ENCODE measurements at regions not wholly inside any gene's neighbourhood (a gene's known extent, or its start where the extent isn't known, plus 50 kb on each side); places are given as distances from the start of the nearest gene placed in this dataset.
"Not testable (repeated sequence)": the region's sequence is repeated elsewhere in the genome, so short reads cannot be mapped to it uniquely, and the experiment has no call there.

- H3K27me3 ChIP-seq (ENCODE audit: control insufficient read depth, low read length) = no peaks in the 10 kb centered on the region
- H3F3A ChIP-seq (ENCODE audit: control insufficient read depth, insufficient read depth) = no peaks in the 10 kb centered on the region
Measured at GRCh38 chr11:115610908-115611307, 106.7 kb upstream of the CADM1 start.

DNA sequence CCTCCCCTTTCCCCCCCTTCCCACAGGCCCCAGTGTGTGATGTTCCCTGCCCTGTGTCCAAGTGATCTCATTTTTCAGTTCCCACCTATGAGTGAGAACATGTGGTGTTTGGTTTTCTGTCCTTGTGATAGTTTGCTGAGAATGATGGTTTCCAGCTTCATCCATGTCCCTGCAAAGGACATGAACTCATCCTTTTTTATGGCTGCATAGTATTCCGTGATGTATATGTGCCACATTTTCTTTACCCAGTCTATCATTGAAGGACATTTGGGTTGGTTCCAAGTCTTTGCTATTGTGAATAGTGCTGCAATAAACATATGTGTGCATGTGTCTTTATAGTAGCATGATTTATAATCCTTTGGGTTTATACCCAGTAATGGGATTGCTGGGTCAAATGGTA lies 106.0 kb upstream of the CADM1 start:
- H3K27ac ChIP-seq (ENCODE audit: low read depth, low read length); H3K9me3 ChIP-seq (ENCODE audit: control insufficient read depth, insufficient read depth, low read length); H3F3A ChIP-seq (ENCODE audit: control insufficient read depth, insufficient read depth); H3K4me1 ChIP-seq (ENCODE audit: control insufficient read depth, low read length); H3K36me3 ChIP-seq (ENCODE audit: control insufficient read depth, low read length); H3K4me2 ChIP-seq (ENCODE audit: low read length); H3K4me3 ChIP-seq (ENCODE audit: low read length); H4K20me1 ChIP-seq (ENCODE audit: control insufficient read depth, insufficient read depth, low read depth, low read length); H3K27me3 ChIP-seq (ENCODE audit: control insufficient read depth, low read length); H3K79me2 ChIP-seq (ENCODE audit: control insufficient read depth, low read length); H3K9me2 ChIP-seq (replicated peaks; ENCODE audit: control insufficient read depth, low read length): not testable (repeated sequence)

More at GRCh38 chr11:115610908-115611307, 106.7 kb upstream of the CADM1 start:
- no peaks in the 10 kb centered on the region for H3K9me3 ChIP-seq (ENCODE audit: control insufficient read depth, insufficient read depth, low read length)
- H3K36me3 ChIP-seq (ENCODE audit: control insufficient read depth, low read length) = no peaks in the 10 kb centered on the region
- H3K4me3 ChIP-seq (ENCODE audit: low read length) = no peak overlapping the region
- no peaks in the 10 kb centered on the region for H3K79me2 ChIP-seq (ENCODE audit: control insufficient read depth, low read length)
- H3K4me2 ChIP-seq (ENCODE audit: low read length) = no peak overlapping the region
- no peaks in the 10 kb centered on the region for H4K20me1 ChIP-seq (ENCODE audit: control insufficient read depth, insufficient read depth, low read depth, low read length)
- no peaks in the 10 kb centered on the region for H3K4me1 ChIP-seq (ENCODE audit: control insufficient read depth, low read length)
- TF ChIP-seq, protein P1, sequence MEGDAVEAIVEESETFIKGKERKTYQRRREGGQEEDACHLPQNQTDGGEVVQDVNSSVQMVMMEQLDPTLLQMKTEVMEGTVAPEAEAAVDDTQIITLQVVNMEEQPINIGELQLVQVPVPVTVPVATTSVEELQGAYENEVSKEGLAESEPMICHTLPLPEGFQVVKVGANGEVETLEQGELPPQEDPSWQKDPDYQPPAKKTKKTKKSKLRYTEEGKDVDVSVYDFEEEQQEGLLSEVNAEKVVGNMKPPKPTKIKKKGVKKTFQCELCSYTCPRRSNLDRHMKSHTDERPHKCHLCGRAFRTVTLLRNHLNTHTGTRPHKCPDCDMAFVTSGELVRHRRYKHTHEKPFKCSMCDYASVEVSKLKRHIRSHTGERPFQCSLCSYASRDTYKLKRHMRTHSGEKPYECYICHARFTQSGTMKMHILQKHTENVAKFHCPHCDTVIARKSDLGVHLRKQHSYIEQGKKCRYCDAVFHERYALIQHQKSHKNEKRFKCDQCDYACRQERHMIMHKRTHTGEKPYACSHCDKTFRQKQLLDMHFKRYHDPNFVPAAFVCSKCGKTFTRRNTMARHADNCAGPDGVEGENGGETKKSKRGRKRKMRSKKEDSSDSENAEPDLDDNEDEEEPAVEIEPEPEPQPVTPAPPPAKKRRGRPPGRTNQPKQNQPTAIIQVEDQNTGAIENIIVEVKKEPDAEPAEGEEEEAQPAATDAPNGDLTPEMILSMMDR (IDR thresholded peaks at IDR 0.05; ENCODE audit: low read depth, low read length, poor library complexity, severe bottlenecking) = no peak
- TF ChIP-seq EZH2phosphoT487 (IDR thresholded peaks at IDR 0.05; ENCODE audit: borderline replicate concordance, low read length) = no peak
- no peaks in the 10 kb centered on the region for H3K9me2 ChIP-seq (replicated peaks; ENCODE audit: control insufficient read depth, low read length)
- no peak overlapping the region for H3K27ac ChIP-seq (ENCODE audit: low read depth, low read length)

- H3K4me3 ChIP-seq (ENCODE audit: low read length) = no peak overlapping the region
- TF ChIP-seq, protein P1 (IDR thresholded peaks at IDR 0.05; ENCODE audit: low read depth, low read length, poor library complexity, severe bottlenecking) = no peak
- TF ChIP-seq EZH2phosphoT487 (IDR thresholded peaks at IDR 0.05; ENCODE audit: borderline replicate concordance, low read length) = no peak
- H3K4me1 ChIP-seq (ENCODE audit: control insufficient read depth, low read length) = no peaks in the 10 kb centered on the region
- H4K20me1 ChIP-seq (ENCODE audit: control insufficient read depth, insufficient read depth, low read depth, low read length) = no peaks in the 10 kb centered on the region
- H3K27me3 ChIP-seq (ENCODE audit: control insufficient read depth, low read length) = no peaks in the 10 kb centered on the region
- H3K9me2 ChIP-seq (replicated peaks; ENCODE audit: control insufficient read depth, low read length) = no peaks in the 10 kb centered on the region
- H3K4me2 ChIP-seq (ENCODE audit: low read length) = no peak overlapping the region
- H3K36me3 ChIP-seq (ENCODE audit: control insufficient read depth, low read length) = no peaks in the 10 kb centered on the region
- H3K79me2 ChIP-seq (ENCODE audit: control insufficient read depth, low read length) = no peaks in the 10 kb centered on the region
- no peaks in the 10 kb centered on the region for H3K9me3 ChIP-seq (ENCODE audit: control insufficient read depth, insufficient read depth, low read length)
- H3K27ac ChIP-seq (ENCODE audit: low read depth, low read length) = no peak overlapping the region
- no peaks in the 10 kb centered on the region for H3F3A ChIP-seq (ENCODE audit: control insufficient read depth, insufficient read depth)
Measured at GRCh38 chr11:115608976-115609375, 104.8 kb upstream of the CADM1 start.

DNA sequence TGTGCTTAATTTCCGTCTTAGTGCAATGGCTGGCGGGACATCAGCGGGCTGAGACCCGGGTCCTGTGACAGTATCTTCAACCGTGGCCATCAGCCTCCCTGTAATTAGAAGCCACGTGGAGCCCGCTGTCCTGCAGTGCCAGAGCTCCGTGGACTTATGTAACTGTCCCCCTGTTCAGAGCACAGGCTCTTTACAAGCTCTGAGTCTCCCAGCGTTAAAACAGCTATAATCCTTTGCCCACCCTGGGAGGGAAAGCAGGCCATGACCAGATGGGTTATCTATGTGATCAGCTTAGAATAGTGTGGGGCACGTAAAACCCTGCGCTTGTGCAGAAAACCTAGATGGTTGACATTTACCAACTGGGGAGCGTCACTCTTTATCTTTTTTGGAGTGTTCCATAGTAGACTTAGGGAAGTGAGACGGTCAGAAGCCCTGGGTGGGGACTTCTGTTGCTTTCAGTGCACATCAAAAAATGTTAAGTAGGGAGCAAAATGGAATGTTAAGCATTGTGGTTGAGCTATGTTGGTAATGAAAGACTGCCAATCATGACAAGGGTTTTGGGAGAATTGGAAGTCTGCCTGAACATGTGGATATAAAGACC lies 103.5 kb upstream of the CADM1 start:
- no peaks in the 10 kb centered on the region for H3K4me1 ChIP-seq (ENCODE audit: control insufficient read depth, low read length)
- no peaks in the 10 kb centered on the region for H3F3A ChIP-seq (ENCODE audit: control insufficient read depth, insufficient read depth)
- H3K9me2 ChIP-seq (replicated peaks; ENCODE audit: control insufficient read depth, low read length) = no peaks in the 10 kb centered on the region
- H3K4me2 ChIP-seq (ENCODE audit: low read length) = no peak overlapping the region
- TF ChIP-seq, protein P1 (IDR thresholded peaks at IDR 0.05; ENCODE audit: low read depth, low read length, poor library complexity, severe bottlenecking) = no peak
- no peak for TF ChIP-seq EZH2phosphoT487 (IDR thresholded peaks at IDR 0.05; ENCODE audit: borderline replicate concordance, low read length)
- H3K36me3 ChIP-seq (ENCODE audit: control insufficient read depth, low read length) = no peaks in the 10 kb centered on the region
- H3K27me3 ChIP-seq (ENCODE audit: control insufficient read depth, low read length) = no peaks in the 10 kb centered on the region
- no peak overlapping the region for H3K27ac ChIP-seq (ENCODE audit: low read depth, low read length)
- no peaks in the 10 kb centered on the region for H4K20me1 ChIP-seq (ENCODE audit: control insufficient read depth, insufficient read depth, low read depth, low read length)
- no peak overlapping the region for H3K4me3 ChIP-seq (ENCODE audit: low read length)
- no peaks in the 10 kb centered on the region for H3K9me3 ChIP-seq (ENCODE audit: control insufficient read depth, insufficient read depth, low read length)
- H3K79me2 ChIP-seq (ENCODE audit: control insufficient read depth, low read length) = no peaks in the 10 kb centered on the region

All from DOHH2 (cell line).